CD8-positive, alpha-beta memory T cell (primary cell): ENCODE measurements at regions not wholly inside any gene's neighbourhood (a gene's known extent, or its start where the extent isn't known, plus 50 kb on each side); places are given as distances from the start of the nearest gene placed in this dataset.
"Not testable (repeated sequence)": the region's sequence is repeated elsewhere in the genome, so short reads cannot be mapped to it uniquely, and the experiment has no call there.

Source experiments
- CTCF ChIA-PET: fragments of 350-600 bp; sonication (Branson Sonifier 250); formaldehyde crosslinking; loops from one replicate; lab custom pipeline; 2021; ENCODE audit warnings: antibody characterized with exemption; lab: Charles Lee
- POLR2A ChIA-PET: fragments of 350-600 bp; sonication (Branson Sonifier 250); formaldehyde crosslinking; loops from one replicate; lab custom pipeline; 2021; ENCODE audit warnings: antibody characterized with exemption; lab: Charles Lee
- DNase-seq, 5 donors: peaks; one replicate each; pipeline versions ENCODE4 v3.0.0 to v3.0.0-alpha.2; 2020 to 2022; ENCODE audit warnings: mixed read lengths in 1 of 5
- H3K27ac ChIP-seq: one replicate; pipeline ENCODE4 v1.7.0; 2013; ENCODE audit warnings: low read depth, mild to moderate bottlenecking, low read length, moderate library complexity
- H3K27me3 ChIP-seq: 2 replicates; pipeline ENCODE4 v1.7.0; 2013; ENCODE audit warnings: low read length, mild to moderate bottlenecking; ENCODE audit not compliant: insufficient read depth, poor library complexity, severe bottlenecking
- H3K36me3 ChIP-seq: 2 replicates; pipeline ENCODE4 v1.7.0; 2013; ENCODE audit warnings: mild to moderate bottlenecking, low read length, moderate library complexity; ENCODE audit not compliant: insufficient read depth
- H3K4me1 ChIP-seq: 2 replicates; pipeline ENCODE4 v1.7.0; 2013; ENCODE audit warnings: mild to moderate bottlenecking, low read length, moderate library complexity; ENCODE audit not compliant: insufficient read depth
- H3K4me3 ChIP-seq: 2 replicates; pipeline ENCODE4 v1.7.0; 2013; ENCODE audit warnings: mild to moderate bottlenecking, low read length
- H3K9me3 ChIP-seq: 2 replicates; pipeline ENCODE4 v1.7.0; 2013; ENCODE audit warnings: mild to moderate bottlenecking, low read length
- H3K27ac Mint-ChIP-seq, 8 donors: one replicate each; pipeline ENCODE4 v1.8.0; 2020 to 2021; ENCODE audit warnings: mixed read lengths in 8 of 8, mild to moderate bottlenecking in 6 of 8, inconsistent platforms in 3 of 8, moderate library complexity in 3 of 8
- H3K27me3 Mint-ChIP-seq, 2 donors: one replicate each; pipeline ENCODE4 v1.8.0; 2020 to 2021; ENCODE audit warnings: mixed read lengths in 2 of 2, mild to moderate bottlenecking in 1 of 2, moderate library complexity in 1 of 2
- H3K36me3 Mint-ChIP-seq, 3 donors: one replicate each; pipeline ENCODE4 v1.8.0; 2020 to 2021; ENCODE audit warnings: mixed read lengths in 3 of 3, inconsistent platforms in 1 of 3, mild to moderate bottlenecking in 1 of 3
- H3K4me1 Mint-ChIP-seq, 3 donors: one replicate each; pipeline ENCODE4 v1.8.0; 2020 to 2021; ENCODE audit warnings: mixed read lengths in 3 of 3, inconsistent platforms in 1 of 3, mild to moderate bottlenecking in 1 of 3
- H3K4me3 Mint-ChIP-seq, 7 donors: one replicate each; pipeline ENCODE4 v1.8.0; 2020 to 2021; ENCODE audit warnings: mixed read lengths in 7 of 7, mild to moderate bottlenecking in 6 of 7, moderate library complexity in 4 of 7, inconsistent platforms in 2 of 7
- H3K9me3 Mint-ChIP-seq, 5 donors: one replicate each; pipeline ENCODE4 v1.8.0; 2020 to 2022; ENCODE audit warnings: mixed read lengths in 5 of 5, mild to moderate bottlenecking in 3 of 5, moderate library complexity in 2 of 5, inconsistent platforms in 1 of 5

DNA sequence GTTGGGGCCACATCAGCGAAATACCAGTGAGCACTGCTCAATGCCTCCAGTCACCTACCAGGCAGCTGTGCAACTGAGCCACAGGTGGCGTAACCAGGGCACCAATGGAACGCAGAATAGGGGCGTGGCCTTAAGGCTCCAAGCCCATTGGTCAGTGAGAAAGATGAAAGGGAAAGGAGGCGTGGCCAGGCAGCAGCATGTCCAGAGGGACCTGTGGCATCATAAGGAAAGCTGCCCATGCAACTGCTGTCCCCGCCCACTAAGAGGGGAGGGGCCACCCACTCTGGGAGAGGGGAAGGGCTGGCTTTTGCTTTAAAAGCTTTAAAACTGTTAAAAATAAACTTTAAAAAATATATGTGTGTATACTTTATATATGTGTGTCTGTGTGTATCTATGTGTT lies 84.0 kb upstream of the ZSCAN2 start:
- H3K36me3 ChIP-seq, CTCF ChIA-PET, H3K9me3 ChIP-seq, H3K4me3 Mint-ChIP-seq, H3K36me3 Mint-ChIP-seq, H3K27me3 Mint-ChIP-seq, H3K27ac ChIP-seq, H3K27ac Mint-ChIP-seq, H3K4me1 ChIP-seq, POLR2A ChIA-PET, H3K27me3 ChIP-seq, DNase-seq, H3K4me3 ChIP-seq, H3K9me3 Mint-ChIP-seq, H3K4me1 Mint-ChIP-seq: not testable (repeated sequence)

DNA sequence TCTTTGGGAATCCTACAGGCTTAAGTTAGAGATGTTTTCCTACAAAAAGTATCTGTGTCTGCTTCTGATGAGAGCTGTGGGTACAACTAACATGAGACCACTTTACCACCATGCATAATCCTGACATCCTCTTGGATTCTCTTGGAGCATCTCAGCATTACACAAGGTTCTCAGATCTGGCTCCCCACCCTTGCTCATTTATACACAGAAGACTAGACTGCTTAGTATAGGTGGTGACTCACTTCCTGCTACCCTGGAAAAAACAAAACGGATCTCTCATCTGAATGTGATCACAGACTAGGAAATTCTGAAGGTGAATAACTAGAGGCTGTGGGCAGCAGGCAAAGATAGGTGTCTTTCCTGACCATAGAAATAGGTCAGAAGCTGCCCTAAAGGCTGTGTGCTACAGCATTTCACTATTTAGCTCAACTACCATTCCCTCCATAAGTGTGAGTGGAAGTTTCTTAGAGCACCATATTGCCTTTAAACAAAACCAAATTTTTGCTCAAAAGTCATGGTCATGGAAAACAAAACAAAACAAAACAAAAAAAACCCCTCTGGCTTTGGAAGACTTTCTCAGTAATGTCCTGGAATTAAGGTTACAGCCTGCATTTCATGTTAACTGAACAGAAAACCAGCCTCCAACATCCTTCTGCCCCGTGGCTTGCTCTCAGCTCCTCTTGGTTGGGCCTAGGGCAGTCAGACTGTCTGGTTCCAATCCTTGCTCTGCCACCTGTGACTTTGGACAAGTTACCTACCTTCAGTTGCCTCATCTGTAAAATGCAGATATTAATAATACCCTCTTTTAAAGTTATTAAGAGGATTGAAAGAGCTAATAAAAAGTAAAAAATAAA lies 75.1 kb upstream of the ZSCAN2 start:
- H3K27ac ChIP-seq, H3K27me3 ChIP-seq, H3K9me3 ChIP-seq, CTCF ChIA-PET, DNase-seq, H3K4me1 ChIP-seq, H3K4me3 ChIP-seq, H3K36me3 ChIP-seq, H3K36me3 Mint-ChIP-seq, H3K9me3 Mint-ChIP-seq, POLR2A ChIA-PET, H3K27me3 Mint-ChIP-seq, H3K4me1 Mint-ChIP-seq: not testable (repeated sequence)
- Mint-ChIP-seq H3K27ac (peak overlapping the region in 1 of 8 donors; percentile 60), H3K4me3 (peak overlapping the region in 1 of 7 donors; percentile 40)

DNA sequence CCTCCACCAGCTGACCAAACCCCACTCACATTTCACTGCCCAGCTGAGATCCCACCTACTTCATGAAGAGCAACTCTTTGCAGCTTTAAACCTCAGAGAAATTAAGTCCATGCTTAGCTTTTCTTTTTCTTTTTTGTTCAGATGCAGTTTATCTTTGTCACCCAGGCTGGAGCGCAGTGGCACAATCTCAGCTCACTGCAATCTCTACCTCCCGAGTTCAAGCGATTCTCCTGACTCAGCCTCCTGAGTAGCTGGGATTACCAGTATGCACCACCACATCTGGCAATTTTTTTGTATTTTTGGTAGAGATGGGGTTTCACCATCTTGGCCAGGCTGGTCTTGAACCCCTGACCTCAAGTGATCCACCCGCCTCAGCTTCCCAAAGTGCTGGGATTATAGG lies 70.1 kb upstream of the ZSCAN2 start:
- H3K27me3 ChIP-seq, H3K4me3 ChIP-seq, H3K27ac ChIP-seq, H3K9me3 Mint-ChIP-seq, H3K9me3 ChIP-seq, DNase-seq, H3K4me1 ChIP-seq, H3K27ac Mint-ChIP-seq, H3K36me3 Mint-ChIP-seq, H3K36me3 ChIP-seq, H3K4me3 Mint-ChIP-seq, H3K27me3 Mint-ChIP-seq, CTCF ChIA-PET, POLR2A ChIA-PET: not testable (repeated sequence)
- peaks cover 8 to 14% (median 12%) of the 10 kb centered on the region in 3 donors for H3K4me1 Mint-ChIP-seq

DNA sequence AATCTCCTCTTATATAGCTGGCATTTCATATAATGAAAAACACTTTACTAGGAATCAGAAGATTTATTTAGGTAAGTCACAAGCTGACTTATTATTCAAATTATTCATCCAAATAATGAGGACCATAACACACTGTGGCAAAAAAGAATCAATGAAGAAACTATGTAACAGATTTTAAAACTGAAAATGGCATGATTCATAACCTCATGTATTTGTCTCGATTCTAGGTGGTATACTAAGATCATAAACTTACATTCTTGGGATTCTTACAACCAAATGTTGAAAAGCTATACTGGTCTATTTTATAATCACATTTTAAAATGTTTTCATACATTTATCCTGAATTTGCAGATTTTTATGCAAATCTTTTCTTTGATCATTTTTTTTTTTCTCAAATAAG lies 69.6 kb upstream of the ZSCAN2 start:
- H3K9me3 ChIP-seq, H3K36me3 ChIP-seq, H3K27ac Mint-ChIP-seq, POLR2A ChIA-PET, DNase-seq, H3K4me3 ChIP-seq, H3K4me1 ChIP-seq, H3K4me3 Mint-ChIP-seq, CTCF ChIA-PET, H3K9me3 Mint-ChIP-seq, H3K27me3 ChIP-seq, H3K27ac ChIP-seq, H3K27me3 Mint-ChIP-seq: not testable (repeated sequence)
- Mint-ChIP-seq H3K36me3 (peaks cover 0 to 10% (median 8%) of the 10 kb centered on the region in 3 donors), H3K4me1 (peaks cover 7 to 13% (median 8%) of the 10 kb centered on the region in 3 donors)

DNA sequence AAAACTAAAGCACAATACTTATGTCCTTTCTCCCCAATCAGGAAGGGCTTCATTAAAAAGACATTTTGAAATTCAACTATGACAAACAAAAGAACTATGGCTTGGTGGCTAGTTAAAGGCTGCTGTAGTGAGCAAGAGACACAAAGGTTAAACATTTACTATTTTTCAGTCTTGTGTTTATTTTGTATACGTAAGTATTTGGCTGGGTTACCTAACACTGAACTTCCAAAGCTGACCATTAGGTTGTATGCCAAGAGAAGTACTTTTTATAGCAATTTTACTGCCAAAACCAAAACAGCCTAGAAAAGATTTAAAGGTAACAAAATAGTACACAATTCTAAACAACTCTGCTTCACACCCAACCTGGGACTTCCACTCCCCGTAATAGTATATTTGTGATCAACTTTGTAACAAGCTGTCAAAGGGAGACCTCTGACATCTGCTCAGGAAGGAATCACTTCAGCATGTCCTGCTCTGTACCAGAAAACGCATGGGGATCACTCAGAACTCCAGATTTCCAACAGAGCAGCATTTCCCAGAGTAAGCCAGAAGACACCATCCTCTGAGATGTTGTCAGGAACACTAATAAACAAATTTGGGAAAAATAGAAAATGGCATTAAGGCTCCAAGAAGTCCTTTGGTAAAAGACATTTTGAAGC lies 69.0 kb upstream of the ZSCAN2 start:
- POLR2A ChIA-PET, DNase-seq, CTCF ChIA-PET, H3K4me3 ChIP-seq, H3K27ac Mint-ChIP-seq, H3K4me1 ChIP-seq, H3K27me3 Mint-ChIP-seq, H3K36me3 ChIP-seq, H3K27me3 ChIP-seq, H3K9me3 Mint-ChIP-seq, H3K9me3 ChIP-seq, H3K4me3 Mint-ChIP-seq, H3K27ac ChIP-seq: not testable (repeated sequence)
- H3K4me1 Mint-ChIP-seq, result peaks cover 7 to 13% (median 8%) of the 10 kb centered on the region in 3 donors
- peaks cover 0 to 10% (median 10%) of the 10 kb centered on the region in 3 donors for H3K36me3 Mint-ChIP-seq

DNA sequence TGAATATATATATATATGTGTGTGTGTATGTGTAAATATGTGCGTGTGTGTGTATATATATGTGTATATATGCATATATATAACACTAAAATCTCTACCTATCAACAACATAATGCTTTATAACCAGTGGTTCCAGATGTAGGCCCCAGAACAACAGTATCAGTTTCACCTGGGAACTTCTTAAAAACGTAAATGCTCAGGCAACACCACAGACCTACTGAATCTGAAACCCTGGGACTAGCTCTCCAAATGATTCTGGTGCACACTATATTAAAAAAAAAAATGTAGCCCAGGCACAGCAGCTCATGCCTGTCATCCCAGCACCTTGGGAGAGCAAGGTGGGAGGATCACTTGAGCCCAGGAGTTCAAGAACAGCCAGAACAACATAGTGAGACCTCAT lies 67.1 kb upstream of the ZSCAN2 start:
- H3K9me3 ChIP-seq, H3K4me3 ChIP-seq, H3K36me3 ChIP-seq, CTCF ChIA-PET, H3K4me3 Mint-ChIP-seq, H3K4me1 ChIP-seq, H3K9me3 Mint-ChIP-seq, H3K27me3 Mint-ChIP-seq, H3K27ac ChIP-seq, DNase-seq, POLR2A ChIA-PET, H3K27me3 ChIP-seq, H3K27ac Mint-ChIP-seq: not testable (repeated sequence)
- Mint-ChIP-seq H3K4me1 (peaks cover 7 to 13% (median 8%) of the 10 kb centered on the region in 3 donors), H3K36me3 (peaks cover 4 to 15% (median 12%) of the 10 kb centered on the region in 3 donors)

DNA sequence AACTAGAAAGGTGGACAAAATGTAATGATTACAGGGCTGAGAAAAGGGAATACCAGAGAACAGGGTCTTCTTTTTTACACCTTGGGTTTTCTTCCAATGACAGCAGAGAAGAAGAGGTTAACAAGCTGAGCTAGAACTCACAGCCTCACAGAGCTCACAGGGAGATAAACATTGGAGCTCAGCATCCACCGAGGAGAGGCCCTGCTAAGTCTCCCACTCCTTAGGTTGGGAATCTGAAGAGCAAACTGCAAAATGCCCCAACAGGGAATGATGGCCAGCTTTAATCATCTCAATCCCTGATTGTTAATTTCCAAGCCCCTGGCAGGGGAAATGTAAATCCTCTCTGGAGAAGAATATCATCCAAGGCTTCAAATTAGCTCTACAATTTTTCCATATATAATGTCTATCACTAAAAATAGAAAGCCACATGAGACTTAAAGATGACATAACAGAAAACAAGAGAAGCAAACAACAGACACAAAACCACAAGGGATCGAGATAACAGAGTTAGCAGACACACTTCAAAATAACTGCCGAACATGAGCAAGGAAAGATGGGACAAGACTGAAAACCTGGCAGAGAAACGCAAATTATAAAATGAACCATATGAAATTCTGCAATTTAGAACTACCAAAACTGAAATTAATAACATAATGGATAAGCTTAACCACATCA lies 66.1 kb upstream of the ZSCAN2 start:
- H3K36me3 ChIP-seq, H3K4me3 Mint-ChIP-seq, H3K27me3 Mint-ChIP-seq, H3K27me3 ChIP-seq, DNase-seq, H3K27ac ChIP-seq, POLR2A ChIA-PET, H3K9me3 ChIP-seq, H3K4me3 ChIP-seq, H3K9me3 Mint-ChIP-seq, H3K4me1 ChIP-seq, CTCF ChIA-PET: not testable (repeated sequence)
- H3K36me3 Mint-ChIP-seq, result peaks cover 4 to 18% (median 14%) of the 10 kb centered on the region in 3 donors
- peaks cover 7 to 13% (median 8%) of the 10 kb centered on the region in 3 donors for H3K4me1 Mint-ChIP-seq
- peak overlapping the region in 4 of 8 donors; percentile 11 to 60 (median 18) for H3K27ac Mint-ChIP-seq

DNA sequence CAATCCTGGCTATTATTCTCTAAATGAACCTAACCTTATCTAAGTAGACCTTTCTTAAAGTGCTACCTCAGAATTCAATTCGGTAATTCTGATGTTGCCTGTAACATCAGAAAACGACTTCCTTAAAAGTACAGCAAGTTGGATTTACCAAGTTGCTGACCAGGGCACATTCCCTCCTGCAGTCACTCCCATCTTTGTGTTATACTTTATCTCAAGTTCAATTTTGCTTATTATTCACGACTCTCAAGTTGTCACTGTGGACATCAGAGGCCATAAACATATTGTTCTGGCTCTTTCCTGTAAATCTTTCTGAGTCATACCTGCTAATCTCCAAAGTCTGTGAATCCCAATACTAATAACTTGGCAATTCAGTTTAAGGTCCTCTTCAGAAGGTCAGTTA lies 64.6 kb upstream of the ZSCAN2 start:
- H3K9me3 Mint-ChIP-seq, CTCF ChIA-PET, H3K27ac ChIP-seq, DNase-seq, H3K27ac Mint-ChIP-seq, H3K9me3 ChIP-seq, POLR2A ChIA-PET, H3K4me1 ChIP-seq, H3K36me3 ChIP-seq, H3K27me3 ChIP-seq, H3K27me3 Mint-ChIP-seq, H3K4me3 ChIP-seq, H3K4me3 Mint-ChIP-seq: not testable (repeated sequence)
- Mint-ChIP-seq H3K36me3 (peaks cover 4 to 22% (median 21%) of the 10 kb centered on the region in 3 donors), H3K4me1 (peaks cover 7 to 13% (median 8%) of the 10 kb centered on the region in 3 donors)
